Caco-2 (cell line): ENCODE measurements at regions not wholly inside any gene's neighbourhood (a gene's known extent, or its start where the extent isn't known, plus 50 kb on each side); places are given as distances from the start of the nearest gene placed in this dataset.

Experiments used
- BruUV-seq: library from RNA; stranded (reverse); fragments of 400-500 nt; replicated peaks from 2 replicates; lab custom pipeline; 2021; lab: Mats Ljungman, UMichigan
- CTCF ChIA-PET: fragments of 300-600 bp; sonication (Branson Sonifier 250); formaldehyde crosslinking; loops from one replicate; lab custom pipeline; 2022; ENCODE audit warnings: antibody characterized with exemption; lab: Charles Lee
- POLR2A ChIA-PET: fragments of 300-600 bp; sonication (Branson Sonifier 250); formaldehyde crosslinking; loops from one replicate; lab custom pipeline; 2022; ENCODE audit warnings: antibody characterized with exemption; lab: Charles Lee
- DNase-seq, 2 experiments: peaks; one replicate each; pipeline versions ENCODE4 v3.0.0 to v3.0.0-alpha.2; 2020 to 2022
- H3K27me3 ChIP-seq: replicated peaks from 2 replicates; pipeline ENCODE4 v1.6.0; 2011; ENCODE audit warnings: low read length; ENCODE audit not compliant: control insufficient read depth, insufficient read depth
- H3K36me3 ChIP-seq: 2 replicates; pipeline ENCODE4 v1.5.1; 2011; ENCODE audit warnings: low read length; ENCODE audit not compliant: control insufficient read depth, insufficient read depth
- H3K4me1 ChIP-seq: fragments of 250-450 bp; sonication (Bioruptor Pico); 2 replicates; pipeline ENCODE4 v1.5.1; 2020; ENCODE audit warnings: mild to moderate bottlenecking
- H3K4me3 ChIP-seq: 2 replicates; pipeline ENCODE4 v1.5.1; 2011; ENCODE audit warnings: low read depth, mild to moderate bottlenecking, control low read depth, low read length
- H3K9me3 ChIP-seq: fragments of 250-450 bp; sonication (Bioruptor Pico); 2 replicates; pipeline ENCODE4 v1.5.1; 2020; ENCODE audit warnings: mild to moderate bottlenecking, moderate library complexity
- H3K27ac Mint-ChIP-seq: one replicate; pipeline ENCODE4 v1.8.0; 2022; ENCODE audit warnings: mixed read lengths; ENCODE audit not compliant: unreplicated experiment
- H3K27me3 Mint-ChIP-seq: one replicate; pipeline ENCODE4 v1.8.0; 2022; ENCODE audit warnings: mixed read lengths; ENCODE audit not compliant: insufficient read depth, unreplicated experiment
- H3K36me3 Mint-ChIP-seq: one replicate; pipeline ENCODE4 v1.8.0; 2022; ENCODE audit warnings: mild to moderate bottlenecking, mixed read lengths; ENCODE audit not compliant: insufficient read depth, unreplicated experiment
- H3K4me1 Mint-ChIP-seq: one replicate; pipeline ENCODE4 v1.8.0; 2022; ENCODE audit warnings: low read depth, mixed read lengths; ENCODE audit not compliant: unreplicated experiment
- H3K4me3 Mint-ChIP-seq: one replicate; pipeline ENCODE4 v1.8.0; 2022; ENCODE audit warnings: mild to moderate bottlenecking, moderate library complexity, mixed read lengths; ENCODE audit not compliant: unreplicated experiment
- H3K9me3 Mint-ChIP-seq: one replicate; pipeline ENCODE4 v1.8.0; 2022; ENCODE audit warnings: mixed read lengths; ENCODE audit not compliant: unreplicated experiment
- CTCF ChIP-seq, 2 experiments: fragments of 200-600 bp in 1 of 2; IDR thresholded peaks; 1 replicate in 1 of 2; 2 replicates in 1 of 2; pipeline versions ENCODE4 v1.5.1 to v1.8.0; 2011 to 2022; ENCODE audit warnings: antibody characterized with exemption in 1 of 2, control low read depth in 1 of 2, inconsistent platforms in 1 of 2, low read depth in 1 of 2, low read length in 1 of 2, mild to moderate bottlenecking in 1 of 2, moderate library complexity in 1 of 2; ENCODE audit not compliant: insufficient read depth in 1 of 2, severe bottlenecking in 1 of 2, unreplicated experiment in 1 of 2
- intact Hi-C: fragments of 100-400 bp; cut with micrococcal nuclease; formaldehyde crosslinking; loops from one replicate; pipeline ENCODE4 v1.10.0; 2022; ENCODE audit not compliant: unreplicated experiment

- H3K36me3 Mint-ChIP-seq = no peaks in the 10 kb centered on the region
- no peaks in the 10 kb centered on the region for H3K27me3 ChIP-seq
- no peaks in the 10 kb centered on the region for H3K9me3 ChIP-seq
- no peak overlapping the region for H3K4me3 Mint-ChIP-seq
- H3K27ac Mint-ChIP-seq = no peak overlapping the region
- BruUV-seq = no TSS peak
- H3K27me3 Mint-ChIP-seq = no peaks in the 10 kb centered on the region
- no peaks in the 10 kb centered on the region for H3K36me3 ChIP-seq
- H3K9me3 Mint-ChIP-seq = peaks cover 10% of the 10 kb centered on the region
- CTCF ChIA-PET = no interaction called here
- TF ChIP-seq CTCF (IDR thresholded peaks at IDR 0.05; ENCODE audit: insufficient read depth in 1 of 2, low read depth in 1 of 2, low read length in 1 of 2, severe bottlenecking in 1 of 2, unreplicated experiment in 1 of 2) = no peak
- DNase-seq = no peak
- H3K4me1 Mint-ChIP-seq = peaks cover 15% of the 10 kb centered on the region
- POLR2A ChIA-PET = no interaction called here
- intact Hi-C loops = loop anchor here (5.0 to 10.0 kb wide), 5 partner anchors 64 to 541 kb away; partner anchors contain the start of gene ZMIZ1
- H3K4me3 ChIP-seq = no peak overlapping the region
- peaks cover 4% of the 10 kb centered on the region; the same call in 1 of the 2 replicates for H3K4me1 ChIP-seq
Observed at GRCh38 chr10:78523453-78523852, 489.8 kb downstream of the RPS24 start.

- no peak overlapping the region for H3K4me3 Mint-ChIP-seq
- no peak overlapping the region for H3K27ac Mint-ChIP-seq
- H3K4me1 Mint-ChIP-seq = peaks cover 24% of the 10 kb centered on the region
- no peaks in the 10 kb centered on the region for H3K9me3 ChIP-seq
- no peak overlapping the region for H3K4me3 ChIP-seq
- TF ChIP-seq CTCF (IDR thresholded peaks at IDR 0.05; ENCODE audit: insufficient read depth in 1 of 2, low read depth in 1 of 2, low read length in 1 of 2, severe bottlenecking in 1 of 2, unreplicated experiment in 1 of 2) = no peak
- ChIA-PET POLR2A (no interaction called here), CTCF (no interaction called here)
- H3K9me3 Mint-ChIP-seq = peaks cover 10% of the 10 kb centered on the region
- H3K36me3 ChIP-seq = no peaks in the 10 kb centered on the region
- H3K27me3 Mint-ChIP-seq = no peaks in the 10 kb centered on the region
- H3K4me1 ChIP-seq = peaks cover 4% of the 10 kb centered on the region; the same call in 1 of the 2 replicates
- H3K27me3 ChIP-seq = no peaks in the 10 kb centered on the region
- no TSS peak for BruUV-seq
- no peaks in the 10 kb centered on the region for H3K36me3 Mint-ChIP-seq
- intact Hi-C loops = loop anchor here (5.0 to 10.0 kb wide), 5 partner anchors 63 to 540 kb away; partner anchors contain the start of gene ZMIZ1
- no peak for DNase-seq
Observed at GRCh38 chr10:78524342-78524741, 490.7 kb downstream of the RPS24 start.

GRCh38 chr10:78524941-78525340 is 491.3 kb downstream of the RPS24 start:
- Histone ChIP-seq H3K27me3 (no peaks in the 10 kb centered on the region), H3K4me1 (peaks cover 4% of the 10 kb centered on the region; the same call in 1 of the 2 replicates), H3K9me3 (no peaks in the 10 kb centered on the region), H3K4me3 (no peak overlapping the region), H3K36me3 (no peaks in the 10 kb centered on the region)
- Mint-ChIP-seq H3K27ac (no peak overlapping the region), H3K4me3 (no peak overlapping the region), H3K9me3 (peaks cover 10% of the 10 kb centered on the region), H3K4me1 (peaks cover 25% of the 10 kb centered on the region), H3K36me3 (no peaks in the 10 kb centered on the region), H3K27me3 (no peaks in the 10 kb centered on the region)
- CTCF ChIA-PET = no interaction called here
- intact Hi-C loops = loop anchor here (5.0 to 10.0 kb wide), 5 partner anchors 62 to 540 kb away; partner anchors contain the start of gene ZMIZ1
- BruUV-seq = no TSS peak
- no peak for DNase-seq
- no peak for TF ChIP-seq CTCF (IDR thresholded peaks at IDR 0.05; ENCODE audit: insufficient read depth in 1 of 2, low read depth in 1 of 2, low read length in 1 of 2, severe bottlenecking in 1 of 2, unreplicated experiment in 1 of 2)
- POLR2A ChIA-PET = no interaction called here
